ENCODE measurements at regions not wholly inside any gene's neighbourhood (a gene's known extent, or its start where the extent isn't known, plus 50 kb on each side); places are given as distances from the start of the nearest gene placed in this dataset.
A peak's percentile ranks its signal among the peaks of the same experiment; 100 is the strongest.

DNA sequence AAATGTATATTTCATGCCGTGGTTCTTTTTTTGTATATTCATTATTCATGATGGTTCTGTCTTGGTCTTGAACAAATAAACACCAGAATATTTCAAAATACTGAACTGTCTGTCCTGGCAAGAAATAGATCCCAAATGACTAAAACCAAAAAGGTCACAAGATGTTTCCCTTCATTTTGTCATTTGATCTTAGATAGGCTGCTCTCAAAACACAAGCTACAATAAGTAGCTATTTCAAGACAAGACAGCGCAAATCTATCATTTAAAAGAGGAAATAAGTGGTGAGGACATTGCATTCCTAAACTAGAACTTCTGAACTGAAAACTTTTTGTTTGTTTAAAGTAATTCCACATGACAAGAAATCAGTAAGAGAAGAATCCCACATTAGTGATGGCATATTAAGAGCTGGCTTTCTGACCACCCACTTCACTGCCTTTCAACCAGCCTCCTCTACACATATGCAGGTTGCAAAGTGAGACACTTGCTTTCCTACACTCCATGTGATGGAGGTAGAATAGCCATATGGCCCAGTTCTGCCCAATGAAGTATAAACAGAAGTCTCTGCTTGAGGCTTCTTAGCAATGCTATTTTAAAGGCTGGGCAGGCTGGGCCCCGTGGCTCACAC, 54.4 kb upstream of the CCDC28A start:
- TF ChIP-seq, protein P1, sequence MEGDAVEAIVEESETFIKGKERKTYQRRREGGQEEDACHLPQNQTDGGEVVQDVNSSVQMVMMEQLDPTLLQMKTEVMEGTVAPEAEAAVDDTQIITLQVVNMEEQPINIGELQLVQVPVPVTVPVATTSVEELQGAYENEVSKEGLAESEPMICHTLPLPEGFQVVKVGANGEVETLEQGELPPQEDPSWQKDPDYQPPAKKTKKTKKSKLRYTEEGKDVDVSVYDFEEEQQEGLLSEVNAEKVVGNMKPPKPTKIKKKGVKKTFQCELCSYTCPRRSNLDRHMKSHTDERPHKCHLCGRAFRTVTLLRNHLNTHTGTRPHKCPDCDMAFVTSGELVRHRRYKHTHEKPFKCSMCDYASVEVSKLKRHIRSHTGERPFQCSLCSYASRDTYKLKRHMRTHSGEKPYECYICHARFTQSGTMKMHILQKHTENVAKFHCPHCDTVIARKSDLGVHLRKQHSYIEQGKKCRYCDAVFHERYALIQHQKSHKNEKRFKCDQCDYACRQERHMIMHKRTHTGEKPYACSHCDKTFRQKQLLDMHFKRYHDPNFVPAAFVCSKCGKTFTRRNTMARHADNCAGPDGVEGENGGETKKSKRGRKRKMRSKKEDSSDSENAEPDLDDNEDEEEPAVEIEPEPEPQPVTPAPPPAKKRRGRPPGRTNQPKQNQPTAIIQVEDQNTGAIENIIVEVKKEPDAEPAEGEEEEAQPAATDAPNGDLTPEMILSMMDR (IDR thresholded peaks at IDR 0.05; ENCODE audit: insufficient read depth, low read length, poor library complexity, severe bottlenecking): no peak
- Histone ChIP-seq H3K4me3 (replicated peaks; ENCODE audit: low read depth, low read length) (no peak overlapping the region), H3K27me3 (replicated peaks; ENCODE audit: control insufficient read depth, insufficient read depth, low read length) (no peaks in the 10 kb centered on the region), H3K36me3 (ENCODE audit: control insufficient read depth, insufficient read depth, low read length) (no peaks in the 10 kb centered on the region)
- peak; percentile 11 for DNase-seq (ENCODE audit: extremely low read depth, insufficient read length)

DNA sequence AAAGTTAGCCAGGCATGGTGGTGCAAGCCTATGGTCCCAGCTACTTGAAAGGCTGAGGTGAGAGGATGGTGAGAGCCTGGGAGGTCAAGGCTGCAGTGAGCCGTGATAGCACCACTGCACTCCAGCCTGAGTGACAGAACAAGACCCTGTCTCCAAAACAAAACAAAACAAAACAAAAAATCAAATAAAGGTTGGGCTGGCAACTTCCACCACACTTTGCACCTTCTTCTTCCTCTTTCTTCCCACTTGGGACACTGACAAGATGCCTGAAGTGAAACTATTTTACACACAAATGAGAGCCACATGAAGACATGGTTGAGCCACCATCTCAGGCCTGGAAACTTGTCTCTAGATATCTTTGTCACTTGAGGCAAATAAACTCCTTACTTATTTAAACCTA, 53.8 kb upstream of the CCDC28A start:
- no peaks in the 10 kb centered on the region for H3K27me3 ChIP-seq (replicated peaks; ENCODE audit: control insufficient read depth, insufficient read depth, low read length)
- TF ChIP-seq, protein P1 (IDR thresholded peaks at IDR 0.05; ENCODE audit: insufficient read depth, low read length, poor library complexity, severe bottlenecking): no peak
- H3K36me3 ChIP-seq (ENCODE audit: control insufficient read depth, insufficient read depth, low read length): no peaks in the 10 kb centered on the region

DNA sequence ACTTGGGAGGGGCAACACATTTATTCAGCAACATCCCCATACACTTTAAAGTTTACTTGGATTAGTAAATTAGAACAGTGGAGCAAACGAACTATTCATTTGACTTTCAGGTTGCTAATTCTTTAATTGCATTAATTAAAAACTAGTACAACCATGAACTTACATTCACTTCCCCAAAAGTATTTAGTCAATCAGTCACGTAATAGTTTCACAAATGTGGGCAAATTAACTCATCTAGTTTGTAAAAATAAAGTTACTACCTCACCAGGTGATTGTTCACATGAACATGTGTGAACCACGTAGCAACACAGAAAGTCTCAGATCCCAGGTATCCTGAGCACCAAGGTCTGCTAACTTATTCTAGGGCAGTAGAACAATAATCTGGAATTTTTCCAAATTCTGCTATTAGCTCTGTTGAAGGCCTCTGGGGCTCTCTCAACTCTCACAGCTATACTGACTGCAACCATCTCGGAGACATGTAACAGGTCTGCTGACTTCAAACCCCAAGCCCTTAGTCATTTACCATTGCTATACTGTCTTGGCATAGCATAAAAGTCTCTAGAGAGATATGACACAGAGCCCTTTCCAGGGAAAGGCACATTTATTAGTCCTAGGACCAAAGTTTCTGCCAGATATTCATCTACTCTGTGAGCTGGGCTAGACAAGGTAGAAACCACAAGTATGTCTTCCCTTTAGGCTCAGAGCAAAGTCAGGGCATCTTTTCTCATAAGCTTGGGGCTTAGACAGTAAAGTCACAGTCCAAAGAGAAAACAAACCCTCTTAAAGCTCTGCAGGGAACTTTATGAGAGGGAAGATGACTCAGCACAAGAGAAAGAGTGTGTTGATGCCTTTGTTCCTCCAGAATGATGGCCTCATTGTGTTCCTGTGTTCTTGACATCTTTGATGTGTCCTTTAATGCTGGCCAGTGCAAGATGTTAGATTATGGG, 50.9 kb upstream of the CCDC28A start:
- H3K4me3 ChIP-seq (replicated peaks; ENCODE audit: low read depth, low read length): no peak overlapping the region

More for the DNA sequence above, 53.8 kb upstream of the CCDC28A start:
- no peak overlapping the region for H3K4me3 ChIP-seq (replicated peaks; ENCODE audit: low read depth, low read length)
- DNase-seq (ENCODE audit: extremely low read depth, insufficient read length): no peak

More for the DNA sequence above, 50.9 kb upstream of the CCDC28A start:
- TF ChIP-seq, protein P1 (IDR thresholded peaks at IDR 0.05; ENCODE audit: insufficient read depth, low read length, poor library complexity, severe bottlenecking): no peak
- Histone ChIP-seq H3K36me3 (ENCODE audit: control insufficient read depth, insufficient read depth, low read length) (no peaks in the 10 kb centered on the region), H3K27me3 (replicated peaks; ENCODE audit: control insufficient read depth, insufficient read depth, low read length) (no peaks in the 10 kb centered on the region)
- DNase-seq (ENCODE audit: extremely low read depth, insufficient read length): no peak

Measured in GM06990 (cell line).